ENCODE measurements at regions not wholly inside any gene's neighbourhood (a gene's known extent, or its start where the extent isn't known, plus 50 kb on each side); places are given as distances from the start of the nearest gene placed in this dataset.

DNA sequence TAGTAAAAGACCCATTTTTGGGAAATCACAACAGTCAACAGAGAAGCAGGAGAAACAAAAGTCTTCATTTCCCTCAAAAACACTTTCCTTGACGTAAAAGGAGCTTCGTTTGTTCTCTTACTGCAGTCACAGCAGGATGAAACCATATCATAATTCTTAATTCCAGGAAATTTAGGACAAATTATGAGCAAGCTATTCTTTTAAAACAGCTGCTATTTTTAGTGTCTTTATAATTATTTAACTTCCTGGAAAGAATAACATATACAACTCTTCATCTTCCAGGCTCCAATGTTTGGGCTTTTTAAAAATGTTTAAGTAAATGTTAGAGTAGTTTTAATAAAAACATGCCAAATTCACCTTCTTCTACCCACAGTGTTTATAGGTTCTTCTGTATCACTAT lies 563.5 kb downstream of the LTN1 start:
- TF ChIP-seq, protein P1, sequence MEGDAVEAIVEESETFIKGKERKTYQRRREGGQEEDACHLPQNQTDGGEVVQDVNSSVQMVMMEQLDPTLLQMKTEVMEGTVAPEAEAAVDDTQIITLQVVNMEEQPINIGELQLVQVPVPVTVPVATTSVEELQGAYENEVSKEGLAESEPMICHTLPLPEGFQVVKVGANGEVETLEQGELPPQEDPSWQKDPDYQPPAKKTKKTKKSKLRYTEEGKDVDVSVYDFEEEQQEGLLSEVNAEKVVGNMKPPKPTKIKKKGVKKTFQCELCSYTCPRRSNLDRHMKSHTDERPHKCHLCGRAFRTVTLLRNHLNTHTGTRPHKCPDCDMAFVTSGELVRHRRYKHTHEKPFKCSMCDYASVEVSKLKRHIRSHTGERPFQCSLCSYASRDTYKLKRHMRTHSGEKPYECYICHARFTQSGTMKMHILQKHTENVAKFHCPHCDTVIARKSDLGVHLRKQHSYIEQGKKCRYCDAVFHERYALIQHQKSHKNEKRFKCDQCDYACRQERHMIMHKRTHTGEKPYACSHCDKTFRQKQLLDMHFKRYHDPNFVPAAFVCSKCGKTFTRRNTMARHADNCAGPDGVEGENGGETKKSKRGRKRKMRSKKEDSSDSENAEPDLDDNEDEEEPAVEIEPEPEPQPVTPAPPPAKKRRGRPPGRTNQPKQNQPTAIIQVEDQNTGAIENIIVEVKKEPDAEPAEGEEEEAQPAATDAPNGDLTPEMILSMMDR (IDR thresholded peaks at IDR 0.05; ENCODE audit: extremely low read depth in 1 of 2, insufficient read depth in 1 of 2, low read depth in 1 of 2, low read length in 2 of 2): no peak
- TF ChIP-seq POLR2A (IDR thresholded peaks at IDR 0.05; ENCODE audit: low read depth, low read length) (no peak), EZH2 (IDR thresholded peaks at IDR 0.05; ENCODE audit: borderline replicate concordance, low read depth, low read length, severe bottlenecking) (no peak)
- TF ChIP-seq, protein P2, sequence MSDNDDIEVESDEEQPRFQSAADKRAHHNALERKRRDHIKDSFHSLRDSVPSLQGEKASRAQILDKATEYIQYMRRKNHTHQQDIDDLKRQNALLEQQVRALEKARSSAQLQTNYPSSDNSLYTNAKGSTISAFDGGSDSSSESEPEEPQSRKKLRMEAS (IDR thresholded peaks at IDR 0.05; ENCODE audit: insufficient read depth, insufficient read length): no peak
